ENCODE measurements at regions not wholly inside any gene's neighbourhood (a gene's known extent, or its start where the extent isn't known, plus 50 kb on each side); places are given as distances from the start of the nearest gene placed in this dataset.

DNA sequence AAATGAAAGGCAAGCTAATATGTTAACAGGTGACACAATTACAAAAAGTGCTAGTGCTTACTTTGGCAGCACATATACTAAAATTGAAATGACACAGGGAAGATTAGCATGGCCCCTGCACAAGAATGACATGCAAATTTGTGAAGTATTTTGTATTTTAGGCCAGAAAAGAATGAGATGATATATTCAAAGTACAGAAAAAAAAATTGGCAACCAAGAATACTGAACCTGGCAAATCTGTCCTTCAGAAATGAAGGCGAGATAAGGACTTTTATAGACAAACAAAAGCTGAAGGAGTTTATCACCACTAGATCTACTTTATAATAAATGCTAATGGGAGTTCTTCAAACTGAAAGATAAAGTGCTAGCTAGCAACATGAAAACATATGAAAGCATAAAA, 350.0 kb upstream of the POU3F1 start:
- TF ChIP-seq POLR2A (IDR thresholded peaks at IDR 0.05; ENCODE audit: low read depth, low read length), result no peak
- TF ChIP-seq POLR2AphosphoS5 (IDR thresholded peaks at IDR 0.05; ENCODE audit: low read depth, low read length), result no peak
- TF ChIP-seq TAF1 (IDR thresholded peaks at IDR 0.05; ENCODE audit: low read depth, low read length), result no peak
- no peak for TF ChIP-seq SPI1 (IDR thresholded peaks at IDR 0.05; ENCODE audit: low read depth, low read length)
- TF ChIP-seq PAX5 (IDR thresholded peaks at IDR 0.05; ENCODE audit: insufficient read depth, low read length, severe bottlenecking), result no peak
- TF ChIP-seq POU2F2 (IDR thresholded peaks at IDR 0.05; ENCODE audit: low read depth, low read length), result no peak

Measured in GM12891 (cell line).